IMR-90 (cell line): ENCODE measurements at regions not wholly inside any gene's neighbourhood (a gene's known extent, or its start where the extent isn't known, plus 50 kb on each side); places are given as distances from the start of the nearest gene placed in this dataset.

Experiments used
- ATAC-seq: fragments of 200-7000 bp; cut with Tn5 transposase; 2 replicates; pipeline ENCODE4 v1.9.1; 2020; ENCODE audit warnings: low read depth, mild to moderate bottlenecking, moderate library complexity
- BruUV-seq: library from RNA; stranded (reverse); fragments of 400-500 nt; replicated peaks from 2 replicates; lab custom pipeline; 2021; lab: Mats Ljungman, UMichigan
- CTCF ChIA-PET: fragments of 300-600 bp; formaldehyde crosslinking; extraction: SDS; loops from one replicate; lab custom pipeline; 2021; ENCODE audit warnings: antibody characterized with exemption; lab: Yijun Ruan, JAX
- POLR2A ChIA-PET: fragments of 300-600 bp; sonication (Branson Sonifier 250); formaldehyde crosslinking; loops from one replicate; lab custom pipeline; 2022; ENCODE audit warnings: antibody characterized with exemption; ENCODE audit not compliant: unreplicated experiment; lab: Charles Lee
- DNase-seq: peaks from one replicate; pipeline ENCODE4 v3.0.0; 2013
- H2AFZ ChIP-seq: replicated peaks from 2 replicates; pipeline ENCODE3; 2013; ENCODE audit warnings: low read length, mild to moderate bottlenecking; ENCODE audit not compliant: poor library complexity
- H2AK5ac ChIP-seq: 2 replicates; pipeline ENCODE4 v1.6.1; 2013; ENCODE audit warnings: low read depth, low read length, inconsistent platforms
- H2AK9ac ChIP-seq: replicated peaks from 2 replicates; pipeline ENCODE3; 2013; ENCODE audit warnings: mild to moderate bottlenecking, low read depth, low read length, moderate library complexity; ENCODE audit not compliant: poor library complexity
- H2BK120ac ChIP-seq: 2 replicates; pipeline ENCODE4 v1.6.1; 2013; ENCODE audit warnings: low read depth, low read length, inconsistent platforms
- H2BK15ac ChIP-seq: 3 replicates; pipeline ENCODE4 v1.6.1; 2013; ENCODE audit warnings: low read depth, low read length, inconsistent platforms
- H2BK20ac ChIP-seq: 2 replicates; pipeline ENCODE4 v1.6.1; 2013; ENCODE audit warnings: low read depth, mild to moderate bottlenecking, inconsistent platforms, low read length, moderate library complexity
- H2BK5ac ChIP-seq: 2 replicates; pipeline ENCODE4 v1.6.1; 2013; ENCODE audit warnings: mild to moderate bottlenecking, low read depth, low read length, inconsistent platforms; ENCODE audit not compliant: poor library complexity, severe bottlenecking
- H3K14ac ChIP-seq: replicated peaks from 2 replicates; pipeline ENCODE4 v1.6.1; 2013; ENCODE audit warnings: low read depth, low read length, inconsistent platforms
- H3K18ac ChIP-seq: 2 replicates; pipeline ENCODE4 v1.6.1; 2013; ENCODE audit warnings: low read depth, low read length, control low read depth
- H3K23ac ChIP-seq: 2 replicates; pipeline ENCODE4 v1.6.1; 2013; ENCODE audit warnings: low read depth, low read length, inconsistent platforms
- H3K27ac ChIP-seq: 2 replicates; pipeline ENCODE4 v1.5.1; 2013; ENCODE audit warnings: mild to moderate bottlenecking, control low read depth, low read length; ENCODE audit not compliant: insufficient read depth
- H3K27me3 ChIP-seq: 2 replicates; pipeline ENCODE4 v1.6.1; 2013; ENCODE audit warnings: low read length; ENCODE audit not compliant: control insufficient read depth, insufficient read depth
- H3K36me3 ChIP-seq: 2 replicates; pipeline ENCODE4 v1.6.1; 2013; ENCODE audit warnings: low read length, mixed read lengths; ENCODE audit not compliant: control insufficient read depth, insufficient read depth
- H3K4ac ChIP-seq: 2 replicates; pipeline ENCODE4 v1.6.1; 2013; ENCODE audit warnings: low read depth, low read length, inconsistent platforms
- H3K4me1 ChIP-seq: 2 replicates; pipeline ENCODE4 v1.6.1; 2013; ENCODE audit warnings: low read length, mixed read lengths; ENCODE audit not compliant: control insufficient read depth, insufficient read depth
- H3K4me2 ChIP-seq: 2 replicates; pipeline ENCODE4 v1.6.1; 2013; ENCODE audit warnings: low read depth, mild to moderate bottlenecking, control low read depth, low read length, moderate library complexity
- H3K4me3 ChIP-seq: 2 replicates; pipeline ENCODE4 v1.5.1; 2013; ENCODE audit warnings: low read depth, mild to moderate bottlenecking, control low read depth, low read length, moderate library complexity; ENCODE audit not compliant: insufficient read depth
- H3K56ac ChIP-seq: 2 replicates; pipeline ENCODE4 v1.6.1; 2013; ENCODE audit warnings: low read length, inconsistent platforms; ENCODE audit not compliant: insufficient read depth; ENCODE audit errors: extremely low read depth
- H3K79me1 ChIP-seq, 2 experiments: 2 replicates each; pipeline ENCODE4 v1.6.1; 2013; ENCODE audit warnings: low read length in 2 of 2, inconsistent platforms in 1 of 2, low read depth in 1 of 2
- H3K9ac ChIP-seq: 2 replicates; pipeline ENCODE4 v1.6.1; 2013; ENCODE audit warnings: low read depth, low read length, control low read depth
- H3K9me1 ChIP-seq: 2 replicates; pipeline ENCODE4 v1.6.1; 2013; ENCODE audit warnings: low read length, inconsistent platforms; ENCODE audit not compliant: insufficient read depth
- H3K9me3 ChIP-seq: 2 replicates; pipeline ENCODE4 v1.6.1; 2013; ENCODE audit warnings: low read length; ENCODE audit not compliant: control insufficient read depth, insufficient read depth
- H4K20me1 ChIP-seq: 2 replicates; pipeline ENCODE4 v1.6.1; 2013; ENCODE audit warnings: low read length, inconsistent platforms; ENCODE audit not compliant: insufficient read depth
- H4K5ac ChIP-seq: 2 replicates; pipeline ENCODE4 v1.6.1; 2013; ENCODE audit warnings: mild to moderate bottlenecking, low read depth, low read length, control low read depth
- H4K8ac ChIP-seq, 2 experiments: 2 replicates each; pipeline ENCODE4 v1.6.1; 2013; ENCODE audit warnings: low read depth in 2 of 2, low read length in 2 of 2, control low read depth in 1 of 2, inconsistent platforms in 1 of 2
- H4K91ac ChIP-seq: 2 replicates; pipeline ENCODE4 v1.6.1; 2013; ENCODE audit warnings: low read depth, low read length, inconsistent platforms; ENCODE audit not compliant: insufficient read depth
- CEBPB ChIP-seq: IDR thresholded peaks from 2 replicates; pipeline ENCODE4 v1.6.1; 2012; ENCODE audit warnings: low read depth, low read length, improper control_type of control experiment
- MAZ ChIP-seq: IDR thresholded peaks from 2 replicates; pipeline ENCODE4 v1.6.1; 2012; ENCODE audit warnings: low read depth, mild to moderate bottlenecking, low read length, improper control_type of control experiment, moderate library complexity, borderline replicate concordance
- USF2 ChIP-seq: fragments of 150-350 bp; IDR thresholded peaks from 2 replicates; pipeline ENCODE4 v1.6.1; 2017; ENCODE audit warnings: mild to moderate bottlenecking, antibody characterized with exemption, low read length, low read depth
- WGBS, 2 experiments: methylation state at CpG; one replicate each; pipeline versions ENCODE4 v1.1.5 to v1.1.7; 2013; ENCODE audit warnings: missing lambda C conversion rate in 2 of 2; ENCODE audit not compliant: insufficient read length in 1 of 2; ENCODE audit errors: extremely low coverage in 2 of 2; 5-methylcytosine and 5-hydroxymethylcytosine counted together
- dilution Hi-C: fragments of 300-500 bp; cut with HindIII; formaldehyde crosslinking; loops from one replicate; pipeline ENCODE4 v1.14.3; 2018; ENCODE audit warnings: low sequenced_read_pairs; ENCODE audit not compliant: unreplicated experiment
- in situ Hi-C: fragments of 300-500 bp; cut with MboI; formaldehyde crosslinking; loops from 3 replicates; pipeline ENCODE4 v1.14.3; 2019; ENCODE audit warnings: low sequenced_read_pairs, inconsistent platforms, mixed read lengths
- intact Hi-C: fragments of 100-400 bp; cut with micrococcal nuclease; formaldehyde crosslinking; loops from 2 replicates; pipeline ENCODE4 v1.10.0; 2022

- TF ChIP-seq USF2, result no peak
- no peak for TF ChIP-seq CEBPB
- no peak for TF ChIP-seq MAZ
- in situ Hi-C loops (no loop called here), intact Hi-C loops (loop anchor here (10.0 kb wide), 2 partner anchors 529 to 1959 kb away; no protein-coding TSS in a partner anchor), dilution Hi-C loops (no loop called here)
- no peak overlapping the region for H3K23ac ChIP-seq
- no peaks in the 10 kb centered on the region for H3K9me1 ChIP-seq
- no peaks in the 10 kb centered on the region for H3K36me3 ChIP-seq
- H3K56ac ChIP-seq, result no peak overlapping the region
- H2BK5ac ChIP-seq, result no peak overlapping the region
- H4K91ac ChIP-seq, result no peak overlapping the region
- no peaks in the 10 kb centered on the region for H3K4me1 ChIP-seq
- H3K18ac ChIP-seq, result no peak overlapping the region
- H2BK20ac ChIP-seq, result no peak overlapping the region
- peak overlapping the region; percentile 20 for H2AK9ac ChIP-seq
- no peak for DNase-seq
- no peak overlapping the region for H2BK15ac ChIP-seq
- H2BK120ac ChIP-seq, result no peak overlapping the region
- no peaks in the 10 kb centered on the region for H4K20me1 ChIP-seq
- no peak overlapping the region for H3K27ac ChIP-seq
- no peaks in the 10 kb centered on the region for H3K9me3 ChIP-seq
- H3K14ac ChIP-seq, result no peak overlapping the region
- POLR2A ChIA-PET, result no interaction called here
- no peak overlapping the region for H4K8ac ChIP-seq
- BruUV-seq, result no TSS peak
- peaks cover 13% of the 10 kb centered on the region; the same call in 1 of the 2 replicates for H3K27me3 ChIP-seq
- CTCF ChIA-PET, result interaction anchor here (1.1 kb wide), 1 partner anchor 533 kb away, joined by 3 read pairs; no protein-coding TSS in a partner anchor
- no peaks in the 10 kb centered on the region for H3K79me1 ChIP-seq
- WGBS, 2 experiments, result 91% methylated on average over 5 of the region's 6 CpGs; no CpG with 5 or more reads in 1 of the 2 experiments
- ATAC-seq, result no peak
- peak overlapping the region; percentile 36 for H2AFZ ChIP-seq
- no peak overlapping the region for H3K4ac ChIP-seq
- H3K9ac ChIP-seq, result no peak overlapping the region
- no peak overlapping the region for H4K5ac ChIP-seq
- no peak overlapping the region for H2AK5ac ChIP-seq
- H3K4me2 ChIP-seq, result no peak overlapping the region
- no peak overlapping the region for H3K4me3 ChIP-seq
Observed at GRCh38 chr2:126774290-126774689, 118.3 kb downstream of the GYPC start.
